ENCODE measurements at regions not wholly inside any gene's neighbourhood (a gene's known extent, or its start where the extent isn't known, plus 50 kb on each side); places are given as distances from the start of the nearest gene placed in this dataset.

DNA sequence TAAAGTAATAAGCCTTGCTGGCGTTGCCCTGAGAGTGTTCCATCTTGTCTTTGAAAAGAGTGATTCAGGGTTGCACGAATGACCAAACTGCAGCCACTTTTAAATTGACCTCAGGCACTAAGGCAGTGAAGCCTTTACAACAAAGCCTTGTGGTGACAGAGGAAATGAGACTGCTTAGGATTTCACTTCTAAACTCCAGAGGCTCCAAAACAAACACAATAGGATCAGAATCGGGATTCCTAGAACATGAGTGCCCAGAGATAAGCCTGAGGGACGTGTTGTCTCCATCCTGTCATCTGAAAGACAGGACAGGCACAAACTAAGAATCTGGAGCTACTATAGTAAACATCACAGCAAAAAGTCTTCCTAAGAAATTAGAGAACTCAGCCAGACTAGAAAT is 405.2 kb downstream of the PPARGC1A start:
- Mint-ChIP-seq H3K4me3 (no peak overlapping the region), H3K4me1 (no peaks in the 10 kb centered on the region), H3K27ac (no peak overlapping the region), H3K27me3 (no peaks in the 10 kb centered on the region), H3K36me3 (no peaks in the 10 kb centered on the region), H3K9me3 (peaks cover 3 to 40% (median 11%) of the 10 kb centered on the region in 5 donors)
- ChIA-PET POLR2A (no interaction called here), CTCF (no interaction called here)
- Histone ChIP-seq H3K36me3 (ENCODE audit: insufficient read depth, low read length) (no peaks in the 10 kb centered on the region), H3K4me3 (ENCODE audit: low read length) (no peak overlapping the region), H3K27me3 (ENCODE audit: insufficient read depth, low read length, poor library complexity, severe bottlenecking) (no peaks in the 10 kb centered on the region), H3K9me3 (ENCODE audit: low read length) (no peaks in the 10 kb centered on the region), H3K27ac (ENCODE audit: low read depth, low read length) (no peak overlapping the region), H3K4me1 (ENCODE audit: insufficient read depth, low read length) (no peaks in the 10 kb centered on the region)
- no peak for DNase-seq

GRCh38 chr4:23483320-23483960 is 406.4 kb downstream of the PPARGC1A start:
- Histone ChIP-seq H3K9me3 (ENCODE audit: low read length) (no peaks in the 10 kb centered on the region), H3K4me3 (ENCODE audit: low read length) (no peak overlapping the region), H3K36me3 (ENCODE audit: insufficient read depth, low read length) (no peaks in the 10 kb centered on the region), H3K27ac (ENCODE audit: low read depth, low read length) (no peak overlapping the region), H3K4me1 (ENCODE audit: insufficient read depth, low read length) (no peaks in the 10 kb centered on the region), H3K27me3 (ENCODE audit: insufficient read depth, low read length, poor library complexity, severe bottlenecking) (no peaks in the 10 kb centered on the region)
- CTCF ChIA-PET = no interaction called here
- Mint-ChIP-seq H3K4me3 (no peak overlapping the region), H3K4me1 (no peaks in the 10 kb centered on the region), H3K36me3 (no peaks in the 10 kb centered on the region), H3K27me3 (no peaks in the 10 kb centered on the region), H3K9me3 (peaks cover 3 to 42% (median 8%) of the 10 kb centered on the region in 5 donors), H3K27ac (no peak overlapping the region)
- no peak for DNase-seq
- POLR2A ChIA-PET = no interaction called here

GRCh38 chr4:23481566-23481965 is 408.3 kb downstream of the PPARGC1A start:
- no peak overlapping the region for H3K4me3 Mint-ChIP-seq
- Histone ChIP-seq H3K36me3 (ENCODE audit: insufficient read depth, low read length) (no peaks in the 10 kb centered on the region), H3K27me3 (ENCODE audit: insufficient read depth, low read length, poor library complexity, severe bottlenecking) (no peaks in the 10 kb centered on the region), H3K4me1 (ENCODE audit: insufficient read depth, low read length) (no peaks in the 10 kb centered on the region), H3K9me3 (ENCODE audit: low read length) (no peaks in the 10 kb centered on the region), H3K4me3 (ENCODE audit: low read length) (no peak overlapping the region), H3K27ac (ENCODE audit: low read depth, low read length) (no peak overlapping the region)
- CTCF ChIA-PET = no interaction called here
- POLR2A ChIA-PET = no interaction called here
- peaks cover 3 to 42% (median 8%) of the 10 kb centered on the region in 5 donors for H3K9me3 Mint-ChIP-seq
- no peak for DNase-seq
- H3K4me1 Mint-ChIP-seq = no peaks in the 10 kb centered on the region
- H3K36me3 Mint-ChIP-seq = no peaks in the 10 kb centered on the region
- no peaks in the 10 kb centered on the region for H3K27me3 Mint-ChIP-seq
- no peak overlapping the region for H3K27ac Mint-ChIP-seq

GRCh38 chr4:23477905-23478304 is 411.9 kb downstream of the PPARGC1A start:
- DNase-seq = no peak
- ChIA-PET CTCF (no interaction called here), POLR2A (no interaction called here)
- Histone ChIP-seq H3K27ac (ENCODE audit: low read depth, low read length) (no peak overlapping the region), H3K36me3 (ENCODE audit: insufficient read depth, low read length) (no peaks in the 10 kb centered on the region), H3K27me3 (ENCODE audit: insufficient read depth, low read length, poor library complexity, severe bottlenecking) (no peaks in the 10 kb centered on the region), H3K9me3 (ENCODE audit: low read length) (no peaks in the 10 kb centered on the region), H3K4me1 (ENCODE audit: insufficient read depth, low read length) (no peaks in the 10 kb centered on the region), H3K4me3 (ENCODE audit: low read length) (no peak overlapping the region)
- Mint-ChIP-seq H3K27ac (no peak overlapping the region), H3K27me3 (no peaks in the 10 kb centered on the region), H3K9me3 (peaks cover 4 to 43% (median 9%) of the 10 kb centered on the region in 5 donors), H3K4me3 (no peak overlapping the region), H3K36me3 (no peaks in the 10 kb centered on the region), H3K4me1 (no peaks in the 10 kb centered on the region)

- H3K27ac Mint-ChIP-seq = no peak overlapping the region
- no peak overlapping the region for H3K4me3 Mint-ChIP-seq
- no peaks in the 10 kb centered on the region for H3K4me1 ChIP-seq (ENCODE audit: insufficient read depth, low read length)
- no peaks in the 10 kb centered on the region for H3K36me3 Mint-ChIP-seq
- no peak overlapping the region for H3K27ac ChIP-seq (ENCODE audit: low read depth, low read length)
- peaks cover 6 to 30% (median 12%) of the 10 kb centered on the region in 5 donors for H3K9me3 Mint-ChIP-seq
- H3K36me3 ChIP-seq (ENCODE audit: insufficient read depth, low read length) = no peaks in the 10 kb centered on the region
- no peaks in the 10 kb centered on the region for H3K27me3 Mint-ChIP-seq
- no peak overlapping the region for H3K4me3 ChIP-seq (ENCODE audit: low read length)
- no peak for DNase-seq
- no peaks in the 10 kb centered on the region for H3K9me3 ChIP-seq (ENCODE audit: low read length)
- H3K4me1 Mint-ChIP-seq = no peaks in the 10 kb centered on the region
- POLR2A ChIA-PET = no interaction called here
- CTCF ChIA-PET = no interaction called here
- no peaks in the 10 kb centered on the region for H3K27me3 ChIP-seq (ENCODE audit: insufficient read depth, low read length, poor library complexity, severe bottlenecking)
These were observed 413.2 kb downstream of the PPARGC1A start for GRCh38 chr4:23476515-23477090.

GRCh38 chr4:23463071-23463470 is 426.8 kb downstream of the PPARGC1A start:
- Histone ChIP-seq H3K4me3 (ENCODE audit: low read length) (no peak overlapping the region), H3K27ac (ENCODE audit: low read depth, low read length) (no peak overlapping the region), H3K36me3 (ENCODE audit: insufficient read depth, low read length) (no peaks in the 10 kb centered on the region), H3K4me1 (ENCODE audit: insufficient read depth, low read length) (no peaks in the 10 kb centered on the region), H3K27me3 (ENCODE audit: insufficient read depth, low read length, poor library complexity, severe bottlenecking) (no peaks in the 10 kb centered on the region), H3K9me3 (ENCODE audit: low read length) (no peaks in the 10 kb centered on the region)
- H3K27ac Mint-ChIP-seq = no peak overlapping the region
- ChIA-PET CTCF (no interaction called here), POLR2A (no interaction called here)
- H3K27me3 Mint-ChIP-seq = no peaks in the 10 kb centered on the region
- no peaks in the 10 kb centered on the region for H3K36me3 Mint-ChIP-seq
- H3K4me1 Mint-ChIP-seq = no peaks in the 10 kb centered on the region
- H3K9me3 Mint-ChIP-seq = peaks cover 7 to 21% (median 18%) of the 10 kb centered on the region in 5 donors
- H3K4me3 Mint-ChIP-seq = no peak overlapping the region
- no peak for DNase-seq

DNA sequence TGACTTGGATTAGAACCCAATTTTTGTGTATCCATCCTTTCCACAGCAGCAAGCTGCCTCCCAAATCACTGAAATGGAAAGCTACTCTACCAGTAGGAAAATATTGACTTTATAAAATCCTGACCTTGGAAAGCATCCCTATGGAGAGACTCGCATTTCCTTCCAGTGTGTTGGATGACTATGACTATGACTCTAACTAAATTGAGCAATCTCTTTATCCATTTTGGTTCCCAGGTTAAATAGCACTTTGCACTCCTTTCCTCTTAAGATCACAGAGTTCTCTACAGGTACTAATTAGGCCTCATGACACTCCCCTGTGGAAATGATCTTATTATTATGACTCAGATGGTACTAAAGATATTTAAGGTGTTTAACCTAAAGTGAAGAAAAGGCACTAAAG is 431.8 kb downstream of the PPARGC1A start:
- H3K27ac ChIP-seq (ENCODE audit: low read depth, low read length) = no peak overlapping the region
- no peaks in the 10 kb centered on the region for H3K9me3 ChIP-seq (ENCODE audit: low read length)
- Mint-ChIP-seq H3K9me3 (peaks cover 6 to 37% (median 8%) of the 10 kb centered on the region in 5 donors), H3K4me1 (no peaks in the 10 kb centered on the region), H3K27ac (no peak overlapping the region), H3K4me3 (no peak overlapping the region), H3K36me3 (no peaks in the 10 kb centered on the region), H3K27me3 (no peaks in the 10 kb centered on the region)
- no peaks in the 10 kb centered on the region for H3K4me1 ChIP-seq (ENCODE audit: insufficient read depth, low read length)
- H3K4me3 ChIP-seq (ENCODE audit: low read length) = no peak overlapping the region
- ChIA-PET CTCF (no interaction called here), POLR2A (no interaction called here)
- H3K27me3 ChIP-seq (ENCODE audit: insufficient read depth, low read length, poor library complexity, severe bottlenecking) = no peaks in the 10 kb centered on the region
- H3K36me3 ChIP-seq (ENCODE audit: insufficient read depth, low read length) = no peaks in the 10 kb centered on the region
- DNase-seq = no peak

DNA sequence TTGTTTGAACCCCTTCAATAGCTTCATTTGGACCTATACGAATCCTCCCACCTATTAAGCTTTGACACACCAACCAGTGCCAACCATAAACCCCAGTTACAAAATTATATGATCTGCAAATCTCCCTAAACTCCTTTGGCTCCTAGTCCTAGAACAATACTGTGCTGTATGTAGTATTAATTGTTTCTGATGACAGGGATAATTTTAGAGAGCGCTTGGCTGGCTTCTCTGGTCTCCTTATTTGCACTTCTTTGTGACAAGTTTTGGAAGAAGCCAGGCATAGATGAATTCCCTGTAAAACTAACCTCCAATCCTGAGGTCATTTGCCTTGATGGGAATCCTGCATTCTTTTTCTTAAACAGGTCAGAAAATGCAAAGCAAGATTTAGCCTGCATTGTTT is 433.0 kb downstream of the PPARGC1A start:
- Mint-ChIP-seq H3K4me1 (no peaks in the 10 kb centered on the region), H3K27ac (no peak overlapping the region), H3K36me3 (no peaks in the 10 kb centered on the region), H3K4me3 (no peak overlapping the region), H3K27me3 (no peaks in the 10 kb centered on the region), H3K9me3 (peaks cover 4 to 40% (median 9%) of the 10 kb centered on the region in 5 donors)
- Histone ChIP-seq H3K9me3 (ENCODE audit: low read length) (no peaks in the 10 kb centered on the region), H3K27ac (ENCODE audit: low read depth, low read length) (no peak overlapping the region), H3K4me1 (ENCODE audit: insufficient read depth, low read length) (no peaks in the 10 kb centered on the region), H3K27me3 (ENCODE audit: insufficient read depth, low read length, poor library complexity, severe bottlenecking) (no peaks in the 10 kb centered on the region), H3K4me3 (ENCODE audit: low read length) (no peak overlapping the region), H3K36me3 (ENCODE audit: insufficient read depth, low read length) (no peaks in the 10 kb centered on the region)
- ChIA-PET CTCF (no interaction called here), POLR2A (no interaction called here)
- DNase-seq = no peak
